ENCODE measurements at regions not wholly inside any gene's neighbourhood (a gene's known extent, or its start where the extent isn't known, plus 50 kb on each side); places are given as distances from the start of the nearest gene placed in this dataset.

DNA sequence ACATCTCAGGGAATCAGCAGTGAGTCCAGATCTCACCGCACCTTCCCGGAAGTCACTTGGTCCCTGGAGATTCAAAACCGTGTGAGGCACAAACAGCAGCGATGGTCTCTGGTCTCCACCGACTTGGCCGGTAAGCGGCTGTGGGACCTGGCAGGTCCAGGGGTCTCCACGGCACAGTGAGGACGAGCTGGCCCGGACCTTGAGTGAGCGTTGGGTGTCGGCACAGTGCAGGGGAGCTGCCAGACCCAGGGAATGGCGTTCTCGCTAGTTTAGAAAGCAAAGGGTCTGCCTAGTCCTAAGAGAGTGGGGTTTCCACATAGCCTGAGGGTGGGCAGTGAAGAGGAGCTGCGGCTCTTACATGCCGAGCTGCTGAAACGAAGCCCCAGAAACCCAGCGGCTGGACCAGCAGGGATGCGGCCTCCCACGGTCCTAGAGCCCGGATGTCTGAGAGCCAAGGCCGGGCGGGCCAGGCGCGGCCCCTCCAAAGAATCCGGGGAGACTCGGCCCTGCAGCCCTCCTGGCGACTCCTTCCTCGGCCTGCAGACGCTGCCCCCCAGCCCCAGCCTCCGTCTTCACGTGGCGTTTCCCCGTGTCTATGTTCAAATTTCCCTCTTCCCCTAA, 185.0 kb downstream of the ERMARD start:
- no peaks in the 10 kb centered on the region for H3K36me3 ChIP-seq (ENCODE audit: insufficient read depth, low read length)
- peaks cover 71% of the 10 kb centered on the region for H3K27me3 ChIP-seq (ENCODE audit: insufficient read depth, low read length)
- no peaks in the 10 kb centered on the region for H3K9me3 ChIP-seq (ENCODE audit: insufficient read depth, low read depth, low read length)
- peaks cover 3% of the 10 kb centered on the region for H3K4me1 ChIP-seq (ENCODE audit: insufficient read depth, low read length)
- WGBS = 80% methylated on average over 34 of the region's 34 CpGs
- no peak overlapping the region for H3K4me3 ChIP-seq (ENCODE audit: low read length)
- H3K27ac ChIP-seq (ENCODE audit: low read depth, low read length) = no peak overlapping the region
- H3K9ac ChIP-seq (ENCODE audit: low read depth, low read length) = no peak overlapping the region

DNA sequence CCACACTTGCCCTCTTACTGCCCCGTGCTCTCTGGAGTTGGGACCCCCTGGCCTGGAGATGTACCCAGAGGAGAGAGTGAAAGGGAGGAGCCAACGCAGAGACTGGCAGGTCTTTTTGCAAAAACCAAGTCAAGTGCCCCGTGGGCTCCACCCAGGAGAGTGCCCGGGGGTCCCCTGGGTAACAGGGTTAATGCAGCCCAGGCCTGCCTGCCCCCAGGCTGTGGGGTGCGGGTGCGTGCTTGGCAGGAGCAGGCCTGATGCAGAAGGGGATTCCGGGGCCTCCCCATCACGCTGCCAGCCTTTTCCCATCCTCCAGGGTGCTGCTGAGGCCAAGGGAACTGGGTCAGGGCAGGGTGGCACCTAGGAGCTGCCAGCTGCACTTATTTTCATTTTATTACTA, 184.4 kb downstream of the ERMARD start:
- H3K4me1 ChIP-seq (ENCODE audit: insufficient read depth, low read length) = peaks cover 4% of the 10 kb centered on the region
- no peaks in the 10 kb centered on the region for H3K36me3 ChIP-seq (ENCODE audit: insufficient read depth, low read length)
- H3K27ac ChIP-seq (ENCODE audit: low read depth, low read length) = no peak overlapping the region
- no peak overlapping the region for H3K9ac ChIP-seq (ENCODE audit: low read depth, low read length)
- no peak overlapping the region for H3K4me3 ChIP-seq (ENCODE audit: low read length)
- H3K27me3 ChIP-seq (ENCODE audit: insufficient read depth, low read length) = peaks cover 67% of the 10 kb centered on the region
- H3K9me3 ChIP-seq (ENCODE audit: insufficient read depth, low read depth, low read length) = no peaks in the 10 kb centered on the region
- WGBS = 94% methylated on average over 8 of the region's 8 CpGs

DNA sequence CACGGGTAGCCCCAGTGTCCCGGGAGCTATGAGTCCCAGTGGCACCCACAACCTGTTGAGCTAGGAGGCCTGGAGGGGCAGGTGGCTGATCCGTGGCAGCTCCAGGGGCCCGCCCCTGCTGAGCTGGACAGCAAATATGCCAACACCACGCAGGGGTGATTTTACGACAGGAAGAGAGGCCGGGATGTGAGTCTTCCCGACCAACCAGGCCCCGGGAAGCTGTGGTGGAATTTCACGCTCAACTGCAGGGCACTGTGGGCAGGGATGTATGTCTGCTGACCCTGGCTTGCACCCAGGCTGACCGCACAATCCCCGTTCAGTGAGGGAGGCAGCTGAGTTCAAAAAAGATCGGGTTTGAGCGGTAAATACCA, 183.9 kb downstream of the ERMARD start:
- no peak overlapping the region for H3K9ac ChIP-seq (ENCODE audit: low read depth, low read length)
- H3K4me1 ChIP-seq (ENCODE audit: insufficient read depth, low read length) = peaks cover 4% of the 10 kb centered on the region
- no peaks in the 10 kb centered on the region for H3K36me3 ChIP-seq (ENCODE audit: insufficient read depth, low read length)
- no peak overlapping the region for H3K27ac ChIP-seq (ENCODE audit: low read depth, low read length)
- WGBS = 88% methylated on average over 14 of the region's 14 CpGs
- H3K4me3 ChIP-seq (ENCODE audit: low read length) = no peak overlapping the region
- no peaks in the 10 kb centered on the region for H3K9me3 ChIP-seq (ENCODE audit: insufficient read depth, low read depth, low read length)
- peaks cover 67% of the 10 kb centered on the region for H3K27me3 ChIP-seq (ENCODE audit: insufficient read depth, low read length)

DNA sequence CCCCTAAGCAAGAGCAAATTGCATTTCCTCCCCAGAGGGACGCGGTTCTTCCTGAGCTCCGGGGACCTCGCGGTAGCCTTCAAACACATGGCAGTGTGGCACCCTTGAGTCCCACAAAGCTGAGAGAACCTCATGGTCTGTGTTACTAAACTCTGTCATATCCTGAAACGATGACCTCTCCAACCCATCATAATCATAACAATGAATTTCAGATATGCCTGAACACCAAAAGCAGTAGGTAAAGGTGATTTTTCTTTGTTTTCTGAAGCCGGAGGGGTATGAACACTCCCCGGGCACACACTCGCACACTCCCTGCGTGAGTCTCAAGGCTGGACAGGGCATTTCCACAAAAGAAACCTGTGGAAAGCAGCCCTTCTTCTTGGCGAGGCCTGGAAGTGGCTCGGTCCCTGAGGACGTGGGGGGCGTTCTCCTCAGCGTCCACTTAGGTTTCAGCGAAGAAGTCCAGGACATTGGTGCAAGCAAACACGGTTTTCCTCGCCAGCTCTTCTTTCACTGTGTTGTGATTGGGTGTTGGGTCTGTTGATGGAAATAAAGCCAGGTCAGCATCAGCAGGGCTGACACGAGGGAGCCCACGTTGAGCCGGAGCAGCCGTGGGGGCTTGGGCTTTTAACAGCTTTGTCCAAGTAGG, 183.4 kb downstream of the ERMARD start:
- 93% methylated on average over 22 of the region's 22 CpGs for WGBS
- no peak overlapping the region for H3K9ac ChIP-seq (ENCODE audit: low read depth, low read length)
- H3K27me3 ChIP-seq (ENCODE audit: insufficient read depth, low read length) = peaks cover 63% of the 10 kb centered on the region
- H3K4me1 ChIP-seq (ENCODE audit: insufficient read depth, low read length) = peaks cover 4% of the 10 kb centered on the region
- H3K4me3 ChIP-seq (ENCODE audit: low read length) = no peak overlapping the region
- H3K36me3 ChIP-seq (ENCODE audit: insufficient read depth, low read length) = no peaks in the 10 kb centered on the region
- H3K9me3 ChIP-seq (ENCODE audit: insufficient read depth, low read depth, low read length) = no peaks in the 10 kb centered on the region
- H3K27ac ChIP-seq (ENCODE audit: low read depth, low read length) = no peak overlapping the region

DNA sequence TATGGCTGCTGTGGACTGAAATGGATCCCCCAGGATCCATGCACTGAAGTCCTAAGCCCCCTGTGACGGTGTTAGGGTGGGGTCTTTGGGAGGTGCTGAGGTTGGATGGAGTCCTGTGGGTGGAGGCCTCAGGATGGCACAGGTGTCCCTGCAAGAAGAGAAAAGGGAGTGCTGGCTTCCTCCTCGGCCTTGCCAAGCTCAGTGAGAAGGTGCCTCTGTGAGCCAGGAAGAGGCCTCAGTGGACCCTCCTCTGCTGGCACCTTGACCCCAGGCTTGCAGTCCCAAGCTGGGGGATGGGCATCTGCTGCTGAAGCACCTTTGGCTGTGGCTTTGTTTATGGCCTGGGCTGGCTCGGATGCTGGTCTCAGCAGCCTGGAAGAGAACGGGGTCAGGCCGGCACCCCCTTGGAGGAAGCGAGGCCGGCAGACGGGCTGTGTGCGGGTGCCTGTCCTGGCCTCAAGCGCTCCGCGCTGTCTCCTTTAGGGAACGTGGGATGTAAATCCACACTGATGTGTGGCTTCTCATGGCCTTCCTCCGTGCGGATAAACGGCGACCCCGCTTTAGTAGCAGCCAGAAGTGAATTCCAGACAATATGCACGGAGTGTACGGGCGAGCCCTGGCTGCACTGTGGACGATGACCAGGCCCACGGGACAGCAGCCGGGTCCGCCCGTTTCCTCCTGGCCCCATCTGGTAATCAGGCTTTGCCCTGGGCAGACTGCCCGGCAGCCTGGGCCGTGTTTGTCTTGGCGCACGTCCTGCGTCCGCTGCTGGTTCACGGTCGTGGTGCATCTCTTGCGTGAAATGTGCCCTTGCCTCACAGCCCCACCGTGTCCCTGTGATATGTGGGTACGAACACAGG, 182.6 kb downstream of the ERMARD start:
- Histone ChIP-seq H3K36me3 (ENCODE audit: insufficient read depth, low read length) (no peaks in the 10 kb centered on the region), H3K4me1 (ENCODE audit: insufficient read depth, low read length) (peaks cover 4% of the 10 kb centered on the region), H3K27ac (ENCODE audit: low read depth, low read length) (no peak overlapping the region), H3K9me3 (ENCODE audit: insufficient read depth, low read depth, low read length) (no peaks in the 10 kb centered on the region), H3K27me3 (ENCODE audit: insufficient read depth, low read length) (peaks cover 56% of the 10 kb centered on the region), H3K9ac (ENCODE audit: low read depth, low read length) (no peak overlapping the region), H3K4me3 (ENCODE audit: low read length) (no peak overlapping the region)
- WGBS = 94% methylated on average over 37 of the region's 37 CpGs

DNA sequence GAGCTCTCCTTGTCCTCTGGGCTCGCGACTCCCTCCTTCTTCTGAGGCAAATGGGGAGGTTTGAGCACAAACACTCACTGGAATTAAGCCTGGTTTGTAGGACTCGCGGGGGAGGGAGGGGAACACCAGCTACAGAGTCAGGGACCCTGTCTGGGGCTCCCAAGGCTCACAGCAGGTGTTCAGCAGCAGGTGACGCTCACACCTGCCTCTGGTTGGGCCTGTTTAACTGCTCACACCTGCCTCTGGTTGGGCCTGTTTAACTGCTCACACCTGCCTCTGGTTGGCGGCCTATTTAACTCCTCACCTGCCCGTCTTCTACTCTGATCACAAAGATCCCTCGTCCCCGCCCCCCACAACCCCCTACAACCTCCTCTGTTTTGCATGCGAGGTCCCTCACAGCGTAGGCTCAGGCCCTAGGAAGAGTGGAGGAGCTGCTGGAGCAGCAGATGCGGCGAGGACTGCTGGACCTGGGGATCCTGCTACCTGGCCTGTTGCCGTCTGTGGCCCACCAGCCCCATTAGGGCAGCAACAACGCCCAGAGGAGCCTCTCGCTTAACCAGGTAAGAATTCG, 181.9 kb downstream of the ERMARD start:
- WGBS = 78% methylated on average over 17 of the region's 17 CpGs
- Histone ChIP-seq H3K4me3 (ENCODE audit: low read length) (no peak overlapping the region), H3K9ac (ENCODE audit: low read depth, low read length) (no peak overlapping the region), H3K9me3 (ENCODE audit: insufficient read depth, low read depth, low read length) (no peaks in the 10 kb centered on the region), H3K27ac (ENCODE audit: low read depth, low read length) (no peak overlapping the region), H3K4me1 (ENCODE audit: insufficient read depth, low read length) (peaks cover 4% of the 10 kb centered on the region), H3K36me3 (ENCODE audit: insufficient read depth, low read length) (no peaks in the 10 kb centered on the region), H3K27me3 (ENCODE audit: insufficient read depth, low read length) (peaks cover 49% of the 10 kb centered on the region)

DNA sequence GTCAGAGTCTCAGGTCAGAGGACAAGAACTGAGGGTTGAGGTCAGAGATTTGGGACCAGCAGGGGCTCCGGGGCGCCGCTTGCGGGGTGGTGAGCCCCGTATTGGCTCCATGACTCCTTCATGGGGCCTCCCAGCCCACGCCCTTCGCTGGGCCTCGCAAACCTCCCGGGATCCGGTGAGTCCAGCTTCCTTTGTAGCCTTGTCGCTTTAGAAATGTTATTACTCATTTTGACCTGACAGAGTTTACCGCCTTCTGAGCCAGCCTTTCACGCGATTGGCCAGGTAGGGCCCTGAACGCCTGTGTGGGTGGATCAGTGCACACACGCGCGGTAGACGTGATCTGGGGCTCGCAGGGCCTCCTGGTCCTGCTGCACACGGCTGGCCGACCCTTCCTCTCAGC, 181.1 kb downstream of the ERMARD start:
- H3K4me3 ChIP-seq (ENCODE audit: low read length) = no peak overlapping the region
- no peak overlapping the region for H3K9ac ChIP-seq (ENCODE audit: low read depth, low read length)
- H3K4me1 ChIP-seq (ENCODE audit: insufficient read depth, low read length) = peaks cover 4% of the 10 kb centered on the region
- 89% methylated on average over 22 of the region's 22 CpGs for WGBS
- no peaks in the 10 kb centered on the region for H3K9me3 ChIP-seq (ENCODE audit: insufficient read depth, low read depth, low read length)
- no peak overlapping the region for H3K27ac ChIP-seq (ENCODE audit: low read depth, low read length)
- no peaks in the 10 kb centered on the region for H3K36me3 ChIP-seq (ENCODE audit: insufficient read depth, low read length)
- H3K27me3 ChIP-seq (ENCODE audit: insufficient read depth, low read length) = peaks cover 41% of the 10 kb centered on the region

DNA sequence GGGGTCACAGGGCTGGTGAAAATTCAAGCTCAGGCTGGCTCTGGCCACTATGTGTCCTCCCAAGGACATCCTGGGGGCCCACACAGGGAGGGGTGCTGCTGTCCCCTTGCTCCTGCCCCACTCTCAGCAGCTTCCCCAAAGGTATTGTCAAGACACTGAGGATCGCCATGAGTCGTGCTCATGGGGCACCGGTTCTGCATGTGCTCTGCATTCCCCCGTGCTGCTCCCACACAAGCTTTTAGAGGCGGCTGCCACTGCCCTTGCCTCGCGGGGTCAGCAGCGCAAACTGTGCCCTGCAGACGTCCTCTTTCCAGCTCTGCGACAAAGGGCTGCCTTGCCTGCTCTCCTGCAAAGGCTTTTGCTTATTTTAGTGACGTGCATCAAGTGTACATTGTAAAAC, 179.8 kb downstream of the ERMARD start:
- H3K27ac ChIP-seq (ENCODE audit: low read depth, low read length) = no peak overlapping the region
- H3K27me3 ChIP-seq (ENCODE audit: insufficient read depth, low read length) = peaks cover 28% of the 10 kb centered on the region
- 81% methylated on average over 11 of the region's 11 CpGs for WGBS
- H3K4me1 ChIP-seq (ENCODE audit: insufficient read depth, low read length) = peaks cover 4% of the 10 kb centered on the region
- no peaks in the 10 kb centered on the region for H3K9me3 ChIP-seq (ENCODE audit: insufficient read depth, low read depth, low read length)
- no peak overlapping the region for H3K4me3 ChIP-seq (ENCODE audit: low read length)
- H3K9ac ChIP-seq (ENCODE audit: low read depth, low read length) = no peak overlapping the region
- no peaks in the 10 kb centered on the region for H3K36me3 ChIP-seq (ENCODE audit: insufficient read depth, low read length)

DNA sequence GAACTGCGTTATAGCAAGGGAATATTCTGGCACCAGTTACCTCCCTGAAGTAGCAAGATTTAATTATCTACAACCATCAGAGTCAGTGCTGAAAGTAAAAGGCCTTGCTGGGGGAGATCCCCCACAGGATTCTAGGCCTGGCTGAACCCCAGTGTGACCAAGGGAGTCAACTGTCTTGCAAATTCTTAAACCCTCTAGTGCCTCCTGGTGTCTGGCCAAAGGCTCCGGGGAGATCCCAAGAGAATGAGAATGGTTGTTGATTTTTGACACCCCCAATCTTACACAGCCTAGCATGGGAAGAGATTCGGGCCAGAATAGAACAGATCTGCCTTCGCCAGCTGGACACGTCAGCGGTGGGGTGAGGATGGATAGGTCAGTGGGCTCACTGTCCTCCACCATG, 179.4 kb downstream of the ERMARD start:
- Histone ChIP-seq H3K27me3 (ENCODE audit: insufficient read depth, low read length) (peaks cover 24% of the 10 kb centered on the region), H3K9me3 (ENCODE audit: insufficient read depth, low read depth, low read length) (no peaks in the 10 kb centered on the region), H3K36me3 (ENCODE audit: insufficient read depth, low read length) (no peaks in the 10 kb centered on the region), H3K4me3 (ENCODE audit: low read length) (no peak overlapping the region), H3K9ac (ENCODE audit: low read depth, low read length) (no peak overlapping the region), H3K4me1 (ENCODE audit: insufficient read depth, low read length) (peaks cover 4% of the 10 kb centered on the region), H3K27ac (ENCODE audit: low read depth, low read length) (no peak overlapping the region)
- 96% methylated on average over 6 of the region's 6 CpGs for WGBS

DNA sequence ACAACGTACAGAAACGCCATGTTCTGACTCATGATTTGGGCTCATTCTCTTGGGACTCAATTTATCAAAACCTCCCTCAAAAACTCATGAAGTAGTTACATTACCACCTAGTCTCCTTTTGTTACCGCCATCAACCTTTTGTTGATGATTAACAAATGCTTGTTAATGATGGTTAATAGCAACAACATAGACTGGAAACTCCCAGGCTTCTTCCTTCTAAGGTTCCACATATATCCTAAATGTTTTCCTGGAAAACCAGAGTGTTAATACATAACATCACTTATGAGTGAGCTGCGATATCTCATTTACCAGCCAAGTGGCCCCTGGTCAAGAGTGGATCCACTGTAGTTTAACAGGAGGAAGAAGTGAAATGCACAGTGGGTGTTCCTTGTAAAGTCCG, 176.3 kb downstream of the ERMARD start:
- Histone ChIP-seq H3K36me3 (ENCODE audit: insufficient read depth, low read length) (no peaks in the 10 kb centered on the region), H3K4me3 (ENCODE audit: low read length) (no peak overlapping the region), H3K27ac (ENCODE audit: low read depth, low read length) (no peak overlapping the region), H3K4me1 (ENCODE audit: insufficient read depth, low read length) (peaks cover 4% of the 10 kb centered on the region; the same call in 1 of the 2 replicates), H3K9ac (ENCODE audit: low read depth, low read length) (no peak overlapping the region), H3K27me3 (ENCODE audit: insufficient read depth, low read length) (no peaks in the 10 kb centered on the region), H3K9me3 (ENCODE audit: insufficient read depth, low read depth, low read length) (no peaks in the 10 kb centered on the region)
- 97% methylated on average over 4 of the region's 5 CpGs for WGBS

All from HUES64 (cell line).